AG04450 (cell line): ENCODE measurements at regions not wholly inside any gene's neighbourhood (a gene's known extent, or its start where the extent isn't known, plus 50 kb on each side); places are given as distances from the start of the nearest gene placed in this dataset.

Experiments used
- CTCF ChIA-PET: fragments of 300-600, 350-600 bp; formaldehyde crosslinking; extraction: SDS; loops from one replicate; lab custom pipeline; 2022; ENCODE audit warnings: antibody characterized with exemption, inconsistent platforms; lab: Charles Lee
- POLR2A ChIA-PET: fragments of 350-600 bp; formaldehyde crosslinking; extraction: SDS; loops from one replicate; lab custom pipeline; 2021; ENCODE audit warnings: antibody characterized with exemption, inconsistent platforms; lab: Yijun Ruan, JAX
- DNase-seq: peaks from one replicate; pipeline ENCODE4 v3.0.0-alpha.2; 2011; ENCODE audit warnings: low read depth, low spot score
- H3K27ac ChIP-seq: one replicate; pipeline ENCODE4 v1.5.1; 2012; ENCODE audit warnings: low read depth, low read length, control low read depth
- H3K27me3 ChIP-seq: one replicate; pipeline ENCODE4 v1.6.0; 2012; ENCODE audit warnings: low read length; ENCODE audit not compliant: control insufficient read depth, insufficient read depth
- H3K4me3 ChIP-seq: 2 replicates; pipeline ENCODE4 v1.5.1; 2011; ENCODE audit warnings: mild to moderate bottlenecking, low read depth, low read length, control low read depth
- H3K9me3 ChIP-seq: 2 replicates; pipeline ENCODE4 v1.5.1; 2012; ENCODE audit warnings: low read length; ENCODE audit not compliant: control insufficient read depth, insufficient read depth
- CTCF ChIP-seq: IDR thresholded peaks from 2 replicates; pipeline ENCODE4 v1.5.1; 2011; ENCODE audit warnings: low read depth, low read length, control low read depth, inconsistent platforms

GRCh38 chr3:40924559-40925141 lies 274.7 kb upstream of the CTNNB1 start:
- no peak for DNase-seq
- Histone ChIP-seq H3K27me3 (no peaks in the 10 kb centered on the region), H3K27ac (no peak overlapping the region), H3K4me3 (no peak overlapping the region), H3K9me3 (no peaks in the 10 kb centered on the region)
- ChIA-PET POLR2A (no interaction called here), CTCF (no interaction called here)
- TF ChIP-seq CTCF = no peak

- Histone ChIP-seq H3K9me3 (no peaks in the 10 kb centered on the region), H3K27me3 (no peaks in the 10 kb centered on the region), H3K4me3 (no peak overlapping the region), H3K27ac (no peak overlapping the region)
- CTCF ChIA-PET = no interaction called here
- DNase-seq = no peak
- no peak for TF ChIP-seq CTCF
- POLR2A ChIA-PET = no interaction called here
Observed at GRCh38 chr3:40925231-40925630, 274.1 kb upstream of the CTNNB1 start.

GRCh38 chr3:40930131-40930538 lies 269.2 kb upstream of the CTNNB1 start:
- H3K9me3 ChIP-seq = no peaks in the 10 kb centered on the region
- H3K27me3 ChIP-seq = no peaks in the 10 kb centered on the region
- POLR2A ChIA-PET = no interaction called here
- H3K27ac ChIP-seq = no peak overlapping the region
- TF ChIP-seq CTCF = no peak
- no peak for DNase-seq
- CTCF ChIA-PET = no interaction called here
- H3K4me3 ChIP-seq = no peak overlapping the region

- Histone ChIP-seq H3K4me3 (no peak overlapping the region), H3K9me3 (no peaks in the 10 kb centered on the region), H3K27me3 (no peaks in the 10 kb centered on the region), H3K27ac (no peak overlapping the region)
- no peak for DNase-seq
- no peak for TF ChIP-seq CTCF
- ChIA-PET CTCF (no interaction called here), POLR2A (no interaction called here)
Observed at GRCh38 chr3:40930756-40931155, 268.5 kb upstream of the CTNNB1 start.

- DNase-seq = no peak
- CTCF ChIA-PET = interaction anchor here (0.6 kb wide), 1 partner anchor 19 kb away, joined by 3 read pairs; no protein-coding TSS in a partner anchor
- H3K27me3 ChIP-seq = no peaks in the 10 kb centered on the region
- no peak for TF ChIP-seq CTCF
- no peaks in the 10 kb centered on the region for H3K9me3 ChIP-seq
- H3K27ac ChIP-seq = no peak overlapping the region
- H3K4me3 ChIP-seq = no peak overlapping the region
- POLR2A ChIA-PET = no interaction called here
Observed at GRCh38 chr3:40938591-40938990, 260.7 kb upstream of the CTNNB1 start.
